G401 (cell line): ENCODE measurements at regions not wholly inside any gene's neighbourhood (a gene's known extent, or its start where the extent isn't known, plus 50 kb on each side); places are given as distances from the start of the nearest gene placed in this dataset.
"Not testable (repeated sequence)": the region's sequence is repeated elsewhere in the genome, so short reads cannot be mapped to it uniquely, and the experiment has no call there.

ENCODE experiments used
- DNase-seq: peaks from one replicate; pipeline ENCODE4 v3.0.0-alpha.2; 2015; ENCODE audit warnings: low spot score
- in situ Hi-C: cut with HindIII; loops from 2 replicates; pipeline ENCODE4 v1.10.0; 2016; ENCODE audit warnings: low sequenced_read_pairs, mixed read lengths

DNA sequence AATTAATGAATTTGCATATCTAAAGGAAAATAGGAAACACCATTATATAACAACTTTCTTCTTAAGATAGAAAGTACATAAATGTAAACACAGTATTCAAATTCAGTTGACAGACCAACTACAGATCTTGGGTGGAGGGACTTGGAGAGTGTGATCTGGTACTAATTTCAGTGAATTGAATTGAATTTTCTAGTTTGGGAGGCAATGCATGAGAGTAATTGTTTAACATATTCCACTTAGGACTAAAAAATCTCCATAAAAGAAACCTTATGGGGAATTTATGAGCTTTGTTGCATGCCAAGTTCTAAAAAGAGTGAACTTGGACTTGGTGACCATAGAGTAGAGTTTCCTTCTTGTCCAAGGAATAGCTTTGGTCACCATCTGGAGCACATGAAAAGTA lies 261.1 kb upstream of the TTC29 start:
- in situ Hi-C loops = no loop called here
- no peak for DNase-seq

DNA sequence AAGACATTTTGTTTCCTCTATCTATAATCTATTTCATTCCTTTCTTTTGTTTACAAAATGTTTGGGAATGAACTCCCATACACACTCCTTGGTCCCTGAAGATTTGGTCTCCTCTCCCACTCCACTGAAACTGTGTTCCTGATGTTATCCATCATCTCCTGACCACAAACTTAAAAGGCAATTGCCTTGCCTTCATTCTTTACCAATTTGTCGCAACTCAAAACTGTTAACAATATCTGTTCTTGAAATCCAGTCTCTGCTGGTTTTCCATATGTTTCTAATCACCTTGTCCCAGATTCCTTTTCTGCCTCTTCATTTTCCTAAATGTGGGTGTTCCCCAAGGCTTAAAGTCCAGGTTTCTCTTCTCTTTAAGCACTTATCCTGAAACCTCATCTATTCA lies 262.2 kb upstream of the TTC29 start:
- in situ Hi-C loops = no loop called here
- no peak for DNase-seq

DNA sequence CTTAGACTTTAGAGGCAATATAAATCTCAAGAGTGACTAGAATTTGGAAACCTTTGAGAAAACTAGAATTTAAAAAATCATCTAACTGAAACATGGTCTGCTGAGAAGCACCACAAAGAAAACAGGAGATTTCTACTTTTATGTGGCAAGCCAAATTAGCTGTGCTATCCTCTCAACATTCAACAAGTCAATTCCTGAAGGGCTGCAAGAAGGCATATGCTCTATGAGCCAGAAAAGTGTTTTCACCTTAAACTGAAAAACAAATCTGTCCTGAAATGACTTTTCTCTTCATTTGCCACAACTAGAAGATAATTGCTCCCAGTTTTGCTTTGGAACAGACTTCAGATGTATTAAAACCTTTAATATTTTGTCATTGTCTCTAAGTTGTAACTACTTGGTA lies 263.2 kb upstream of the EDNRA start:
- DNase-seq = no peak
- in situ Hi-C loops = no loop called here

DNA sequence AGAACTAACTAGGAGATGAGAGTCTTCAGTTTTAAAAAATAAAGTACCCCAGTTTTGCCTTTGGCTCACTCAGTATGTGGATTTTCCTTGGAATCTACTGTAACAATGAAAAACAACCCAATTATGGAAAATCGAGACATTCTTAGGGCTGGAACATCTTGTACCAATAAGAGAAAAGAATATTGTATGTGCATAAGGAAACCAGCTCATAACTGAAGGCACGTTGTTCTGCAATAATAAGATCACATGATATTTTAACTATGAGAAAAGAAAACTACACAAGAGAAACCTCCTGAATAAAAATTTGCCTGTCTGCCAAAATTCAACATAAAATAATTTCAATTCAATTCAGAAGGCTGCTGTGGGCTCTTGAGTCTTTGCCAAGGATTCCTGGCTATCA lies 261.8 kb upstream of the EDNRA start:
- no peak for DNase-seq
- in situ Hi-C loops = no loop called here

DNA sequence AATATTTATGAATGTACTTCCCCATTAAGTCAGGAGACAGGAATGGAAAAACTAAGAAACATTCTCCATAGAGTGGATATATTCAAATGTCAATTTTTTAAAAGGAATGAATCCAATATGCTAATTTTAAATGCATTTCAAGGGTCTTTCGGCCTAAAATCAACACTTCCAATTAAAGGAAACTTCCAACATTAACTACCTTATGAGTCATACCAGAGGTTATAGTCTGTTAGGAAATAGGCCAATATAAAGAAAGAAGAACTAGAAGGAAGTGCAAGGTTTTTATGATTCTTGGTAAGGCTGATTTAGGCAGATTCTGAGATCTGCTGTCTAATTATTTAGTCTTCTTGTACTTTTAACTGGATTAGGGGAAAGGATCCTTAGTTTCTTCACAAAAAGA lies 260.1 kb upstream of the EDNRA start:
- DNase-seq = no peak
- in situ Hi-C loops = no loop called here

DNA sequence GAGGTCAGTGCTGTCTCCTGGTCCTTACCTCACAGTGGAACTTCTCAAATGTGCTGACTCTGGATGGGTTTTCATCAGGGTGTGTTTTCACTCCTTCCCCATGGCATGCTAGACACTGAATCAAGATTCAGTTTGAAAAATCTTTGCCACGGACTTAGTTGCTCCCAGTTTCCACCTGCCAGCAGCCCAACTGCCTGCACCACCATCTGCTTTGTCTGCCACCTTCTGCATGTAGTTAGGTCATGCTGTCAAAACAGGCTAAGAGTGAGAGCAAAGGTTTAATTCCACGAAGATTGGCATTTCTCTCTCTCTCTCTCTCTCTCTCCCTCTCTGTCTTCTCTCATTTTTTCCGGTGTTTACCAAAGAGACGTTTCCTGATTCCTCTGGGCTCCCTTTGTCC lies 258.0 kb upstream of the EDNRA start:
- in situ Hi-C loops = no loop called here
- no peak for DNase-seq

DNA sequence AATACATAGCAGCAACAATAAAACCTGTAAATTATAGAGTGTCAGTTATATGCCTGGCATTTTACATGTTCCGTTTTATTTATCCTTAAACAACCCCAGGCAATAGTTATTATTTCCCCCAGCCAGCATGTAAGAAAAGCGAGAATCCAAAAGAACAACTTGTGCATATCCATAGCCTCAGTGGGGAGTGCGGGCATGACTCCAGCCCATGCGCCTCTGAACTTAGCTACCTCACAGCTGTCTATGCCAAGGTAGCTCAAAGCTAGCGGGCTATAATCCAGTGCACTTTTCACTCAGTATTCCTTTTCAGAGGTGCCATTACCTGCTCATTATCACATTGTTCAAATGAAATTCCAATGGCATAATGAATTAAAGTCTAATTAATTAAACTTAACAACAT lies 257.3 kb upstream of the EDNRA start:
- in situ Hi-C loops = no loop called here
- DNase-seq = no peak

DNA sequence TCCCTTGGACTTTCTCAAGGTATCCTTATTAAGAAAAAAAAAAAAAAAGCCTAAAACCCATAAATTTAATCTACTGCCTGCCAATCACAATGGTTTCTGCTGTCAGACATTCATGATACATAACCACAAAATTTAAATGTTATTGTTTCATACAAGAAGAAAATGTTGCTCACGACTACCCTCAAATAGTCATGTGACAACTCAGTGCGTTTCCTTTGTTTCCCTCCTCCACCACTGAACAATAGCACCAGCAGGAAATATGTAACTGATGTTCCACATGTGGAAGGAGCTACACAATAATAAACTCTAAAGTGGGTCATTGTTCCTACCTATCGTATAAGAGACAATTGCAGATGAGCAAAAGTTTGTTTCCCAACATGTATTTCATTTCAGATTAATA lies 244.1 kb upstream of the EDNRA start:
- DNase-seq = no peak
- in situ Hi-C loops = no loop called here

DNA sequence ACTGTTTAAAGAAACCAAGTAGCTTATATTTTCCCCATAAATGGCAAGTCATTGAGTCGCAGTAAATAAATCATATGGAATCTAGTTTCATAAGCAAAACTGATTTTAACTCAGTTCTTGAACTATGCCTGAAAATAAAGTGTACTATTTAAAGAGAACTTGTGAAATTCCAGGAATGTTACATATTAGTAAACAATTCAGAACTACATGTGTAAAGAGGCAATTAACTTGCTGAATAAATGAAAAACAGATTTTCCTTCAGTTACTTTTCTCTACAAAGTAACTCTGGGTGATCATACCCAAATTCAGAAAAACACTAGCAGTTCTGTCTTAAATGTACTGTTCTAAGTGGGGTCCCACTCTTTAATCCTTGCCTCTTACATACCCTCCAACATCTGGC lies 236.1 kb upstream of the EDNRA start:
- in situ Hi-C loops = no loop called here
- no peak for DNase-seq

DNA sequence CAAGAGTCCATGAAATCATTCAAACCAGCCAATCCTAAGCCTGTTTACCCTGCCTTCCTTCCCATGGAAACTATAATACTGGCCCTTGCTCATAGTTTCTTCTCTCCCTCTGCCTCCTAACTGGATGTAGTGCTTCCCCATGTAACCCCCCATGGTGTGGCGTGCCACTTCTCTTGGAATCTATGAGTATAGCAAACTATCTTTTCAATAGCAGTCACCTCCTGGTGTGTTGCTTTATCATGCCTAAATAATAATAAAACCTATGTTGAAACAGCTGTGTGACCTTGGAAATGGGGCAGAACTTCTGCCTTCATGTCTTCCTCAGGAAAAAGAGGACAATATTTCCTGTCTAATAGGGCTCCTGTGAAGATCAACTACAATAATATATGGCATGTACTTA lies 234.8 kb upstream of the EDNRA start:
- in situ Hi-C loops = no loop called here
- no peak for DNase-seq

DNA sequence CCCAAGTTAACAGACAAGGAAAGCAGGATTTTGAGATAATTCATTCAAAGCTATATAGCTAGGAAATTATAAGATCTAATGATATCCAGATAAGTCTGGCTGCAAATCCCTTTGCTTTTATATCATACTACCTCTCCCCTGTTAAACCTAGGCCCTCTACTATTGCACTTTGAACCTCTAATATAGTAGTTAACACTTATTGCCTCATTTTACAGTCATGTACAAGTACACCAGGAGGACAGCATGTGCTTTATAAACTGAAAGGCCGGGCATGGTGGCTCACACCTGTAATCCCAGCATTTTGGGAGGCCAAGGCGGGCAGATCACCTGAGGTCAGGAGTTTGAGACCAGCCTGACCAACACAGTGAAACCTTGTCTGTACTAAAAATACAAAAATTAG lies 234.4 kb upstream of the EDNRA start:
- DNase-seq, in situ Hi-C loops: not testable (repeated sequence)

DNA sequence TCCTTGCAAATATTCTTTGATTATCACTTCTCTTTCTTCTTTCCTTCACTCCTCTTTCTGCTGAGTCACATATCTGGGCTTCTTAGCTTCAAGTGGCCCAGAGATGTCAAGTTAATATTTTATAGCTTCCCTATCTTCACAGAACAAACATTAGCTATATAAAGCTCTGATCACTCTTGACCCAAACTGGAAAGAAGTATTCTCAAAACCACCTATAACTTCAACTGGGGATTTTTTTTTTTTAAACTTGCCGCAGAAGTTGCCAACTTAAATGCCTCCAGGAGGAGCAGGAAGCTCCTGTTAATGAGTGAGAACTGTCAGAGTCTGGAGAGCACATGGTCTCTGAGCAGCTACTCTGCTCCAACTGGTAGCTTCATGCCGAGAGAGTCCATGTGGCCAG lies 233.3 kb upstream of the EDNRA start:
- in situ Hi-C loops = no loop called here
- DNase-seq = no peak

DNA sequence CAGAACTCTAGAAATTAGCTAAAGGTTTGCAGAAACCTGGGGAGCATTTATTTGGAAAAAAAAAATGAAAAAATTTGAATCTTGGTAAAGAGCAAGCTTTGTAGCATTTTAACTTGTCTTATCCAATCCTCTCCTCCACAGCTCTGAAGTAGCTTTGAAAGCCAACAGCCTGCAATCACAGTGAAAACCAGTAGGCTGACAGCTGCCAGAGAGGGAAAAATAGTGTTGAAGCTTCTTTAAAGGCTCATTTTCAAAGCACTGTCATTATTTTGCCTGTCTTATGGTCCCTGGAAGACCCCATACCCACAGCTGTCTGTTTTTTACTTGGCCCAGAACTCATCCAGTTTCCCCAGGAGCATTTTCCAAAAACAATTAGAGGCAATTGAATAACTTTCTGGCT lies 230.8 kb upstream of the EDNRA start:
- in situ Hi-C loops = no loop called here
- DNase-seq = no peak

DNA sequence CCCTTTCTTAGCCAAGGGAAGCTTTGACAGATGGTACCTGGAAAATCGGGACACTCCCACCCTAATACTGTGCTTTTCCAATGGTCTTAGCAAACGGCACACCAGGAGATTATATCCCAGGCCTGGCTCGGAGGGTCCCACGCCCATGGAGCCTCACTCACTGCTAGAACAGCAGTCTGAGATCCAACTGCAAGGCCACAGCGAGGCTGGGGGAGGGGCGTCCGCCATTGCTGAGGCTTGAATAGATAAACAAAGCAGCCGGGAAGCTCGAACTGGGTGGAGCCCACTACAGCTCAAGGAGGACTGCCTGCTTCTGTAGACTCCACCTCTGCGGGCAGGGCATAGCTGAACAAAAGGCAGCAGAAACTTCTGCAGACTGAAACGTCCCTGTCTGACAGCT lies 225.6 kb upstream of the EDNRA start:
- in situ Hi-C loops, DNase-seq: not testable (repeated sequence)

DNA sequence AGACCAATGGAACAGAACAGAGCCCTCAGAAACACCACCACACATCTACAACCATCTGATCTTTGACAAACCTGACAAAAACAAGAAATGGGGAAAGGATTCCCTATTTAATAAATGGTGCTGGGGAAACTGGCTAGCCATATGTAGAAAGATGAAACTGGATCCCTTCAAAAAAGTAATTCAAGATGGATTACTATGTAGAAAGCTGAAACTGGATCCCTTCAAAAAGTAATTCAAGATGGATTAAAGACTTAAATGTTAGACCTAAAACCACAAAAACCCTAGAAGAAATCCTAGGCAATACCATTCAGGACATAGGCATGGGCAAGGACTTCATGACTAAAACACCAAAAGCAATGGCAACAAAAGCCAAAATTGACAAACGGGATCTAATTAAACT lies 221.6 kb upstream of the EDNRA start:
- DNase-seq, in situ Hi-C loops: not testable (repeated sequence)

DNA sequence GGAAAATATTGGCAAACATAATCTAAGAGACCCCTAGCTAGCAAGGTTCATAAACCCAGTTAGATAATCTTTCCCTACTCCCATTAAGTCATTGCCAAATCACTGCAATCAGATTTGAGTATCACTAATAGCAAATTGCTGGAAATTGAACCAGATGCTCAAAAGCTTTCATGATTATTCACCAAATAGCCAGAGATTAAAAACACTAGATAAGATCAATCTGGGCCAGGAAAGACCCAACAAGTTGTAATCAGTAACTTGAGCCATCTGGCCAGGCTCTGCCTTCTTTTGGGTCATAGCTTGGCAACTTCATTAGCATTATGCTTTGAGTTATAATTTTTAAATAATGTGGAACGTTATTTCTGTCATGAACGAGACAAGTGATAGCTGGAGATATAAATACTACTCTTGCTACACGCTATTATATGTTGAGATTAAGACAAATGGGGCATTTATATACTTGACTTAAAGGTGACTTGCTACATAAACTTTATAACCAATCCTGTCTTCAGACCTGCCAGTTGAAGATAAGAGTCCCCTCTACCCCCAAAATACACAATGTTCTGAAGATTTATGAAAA lies 196.6 kb upstream of the EDNRA start:
- in situ Hi-C loops = no loop called here
- DNase-seq = no peak

DNA sequence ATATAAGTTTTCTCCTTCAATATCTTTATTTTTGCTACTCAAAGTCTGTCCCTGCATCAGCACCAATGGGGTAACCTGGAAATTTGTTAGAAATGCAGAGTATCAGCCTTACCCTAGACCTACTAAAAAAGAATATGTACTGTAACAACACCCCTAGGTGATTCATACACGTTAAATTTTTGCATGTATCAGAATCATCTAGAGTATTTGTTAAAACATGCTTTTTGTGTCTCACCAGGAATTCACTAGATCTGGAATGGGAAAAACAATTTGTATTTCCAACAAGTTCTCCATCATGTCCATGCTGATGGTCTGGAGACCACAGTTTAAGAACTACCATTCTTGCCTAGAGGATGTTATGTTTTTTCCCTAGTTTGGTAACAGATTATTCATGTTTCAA lies 196.0 kb upstream of the EDNRA start:
- no peak for DNase-seq

DNA sequence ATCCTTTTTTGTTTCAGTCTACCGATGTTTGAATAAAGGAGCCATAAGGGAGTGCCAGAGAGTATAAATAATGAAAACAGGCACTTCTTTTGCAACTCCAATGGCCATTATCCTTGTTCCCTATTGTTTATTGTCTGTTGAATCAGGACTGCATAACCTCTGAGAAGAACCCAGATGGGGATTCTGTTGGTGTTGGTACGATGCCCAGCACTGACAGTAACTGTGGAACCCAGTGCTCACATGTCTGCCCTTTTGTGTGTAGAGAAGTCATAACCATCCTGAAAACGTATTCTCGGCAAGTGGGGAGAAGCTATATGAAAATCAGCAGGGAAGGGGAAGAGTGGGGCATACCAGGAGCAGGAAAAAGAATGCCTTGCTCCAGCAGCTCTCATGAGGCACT lies 195.1 kb upstream of the EDNRA start:
- in situ Hi-C loops = no loop called here
- no peak for DNase-seq

More for the DNA sequence above, 196.0 kb upstream of the EDNRA start:
- in situ Hi-C loops = no loop called here

DNA sequence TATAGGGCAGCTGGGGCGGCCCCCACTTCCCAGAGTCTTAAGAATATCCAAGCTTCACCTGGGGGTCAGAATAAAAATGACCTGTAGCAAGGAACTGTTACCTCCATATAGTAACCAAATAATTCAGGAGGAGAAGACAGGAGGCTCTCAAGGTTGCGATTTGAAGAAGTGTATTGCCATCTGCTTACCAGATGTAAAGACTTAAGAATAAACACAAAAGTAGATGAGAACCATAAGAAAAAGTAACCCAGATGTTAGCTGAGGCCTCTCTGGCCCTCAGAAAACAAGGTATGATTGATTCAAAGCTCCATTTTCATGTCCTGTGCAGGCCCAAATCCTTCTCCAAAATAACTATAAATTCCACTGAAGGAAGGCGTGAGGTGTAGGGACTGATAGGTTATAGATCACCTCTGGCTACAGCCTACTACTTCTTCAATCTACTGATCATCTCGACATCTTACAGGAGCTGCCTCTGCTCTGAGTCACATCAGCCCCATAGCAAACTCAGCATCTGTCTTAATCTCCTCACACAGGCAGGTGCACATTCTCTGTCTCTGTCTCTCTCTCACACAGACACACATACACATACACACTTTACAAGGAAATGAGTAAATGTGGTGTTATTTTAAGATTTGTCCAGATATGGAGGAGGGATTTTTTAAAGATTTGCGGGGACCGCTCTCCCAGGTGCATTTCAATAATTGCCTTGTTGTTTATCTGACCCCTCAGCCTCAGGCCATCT lies 193.9 kb upstream of the EDNRA start:
- in situ Hi-C loops = no loop called here
- no peak for DNase-seq

DNA sequence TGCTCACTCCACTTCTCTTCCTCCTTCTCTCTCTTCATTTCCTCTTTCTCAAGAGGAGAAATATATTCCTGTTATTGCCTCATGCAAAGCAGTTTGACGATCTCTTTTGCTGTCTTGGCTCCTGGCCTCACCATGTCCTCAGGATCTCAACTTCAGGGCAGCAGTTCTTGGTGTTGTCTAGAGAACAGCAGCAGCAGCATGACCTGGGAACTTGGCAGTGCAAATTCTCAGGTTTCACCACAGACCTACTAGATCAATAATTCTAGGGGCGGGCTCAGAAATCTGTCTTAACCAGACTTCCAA lies 193.4 kb upstream of the EDNRA start:
- in situ Hi-C loops = no loop called here
- DNase-seq = no peak

DNA sequence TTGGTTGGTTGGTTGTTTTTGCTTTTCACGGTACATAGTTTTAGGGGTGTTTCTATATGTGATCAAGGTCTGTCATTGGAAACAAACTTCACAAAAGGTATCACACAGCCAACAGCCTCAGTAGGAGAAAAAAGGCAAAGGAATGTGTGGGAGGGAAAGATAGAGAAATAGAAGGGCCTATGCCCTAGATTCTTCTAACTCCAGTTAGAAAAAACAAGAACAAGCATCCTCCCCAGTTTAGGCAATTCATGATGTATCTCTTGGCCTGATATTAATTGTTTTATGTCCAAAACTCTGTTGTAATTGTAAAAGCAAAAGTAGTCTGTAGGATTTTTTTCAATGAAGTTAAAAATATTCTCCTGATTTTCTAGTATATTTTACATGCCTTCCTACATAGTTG lies 192.4 kb upstream of the EDNRA start:
- DNase-seq = no peak
- in situ Hi-C loops = no loop called here

DNA sequence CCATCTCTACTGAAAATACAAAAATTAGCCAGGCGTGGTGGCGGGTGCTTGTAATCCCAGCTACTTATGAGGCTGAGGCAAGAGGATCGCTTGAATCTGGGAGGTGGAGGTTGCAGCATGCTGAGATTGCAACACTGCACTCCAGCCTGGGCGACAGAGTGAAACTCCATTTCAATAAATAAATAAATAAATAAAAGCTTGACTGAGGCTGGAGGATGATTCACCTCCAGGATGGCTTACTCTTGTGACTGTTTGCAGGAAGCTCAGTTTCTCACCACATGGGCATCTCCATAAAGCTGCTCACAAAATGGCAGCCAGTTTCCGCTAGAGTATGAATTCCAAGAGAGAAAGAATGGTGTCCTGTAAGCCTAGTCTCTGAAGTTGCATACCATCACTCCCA lies 191.7 kb upstream of the EDNRA start:
- DNase-seq = no peak
- in situ Hi-C loops = no loop called here
